ENCODE measurements at regions not wholly inside any gene's neighbourhood (a gene's known extent, or its start where the extent isn't known, plus 50 kb on each side); places are given as distances from the start of the nearest gene placed in this dataset.

DNA sequence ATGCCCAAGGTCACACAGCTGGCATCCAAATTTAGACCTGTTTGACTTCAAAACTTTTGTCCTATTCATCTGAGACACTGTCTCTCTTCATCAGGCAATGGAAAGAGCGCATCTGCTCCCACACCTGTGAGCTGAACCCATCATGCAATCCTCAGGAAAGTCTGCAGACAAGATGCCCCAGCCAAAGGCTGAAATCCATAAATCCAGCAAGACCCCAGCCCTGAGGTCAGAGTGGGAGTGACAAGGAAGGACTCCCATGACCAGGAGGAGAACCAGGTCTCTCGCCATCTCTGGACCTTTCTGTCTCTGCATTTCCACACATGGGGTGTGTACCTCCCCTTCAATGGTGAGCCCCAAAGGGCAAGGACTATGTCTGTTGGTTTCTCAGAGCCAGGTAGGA is 83.6 kb upstream of the HMGXB4 start:
- TF ChIP-seq ZFP91 (CRISPR knock-in tag; IDR thresholded peaks at IDR 0.05) (no peak), ESRRA (IDR thresholded peaks at IDR 0.05; ENCODE audit: borderline replicate concordance, low read depth) (no peak), ZBTB1 (CRISPR knock-in tag; IDR thresholded peaks at IDR 0.05; ENCODE audit: borderline replicate concordance, low read depth) (no peak), NBN (IDR thresholded peaks at IDR 0.05; ENCODE audit: low read depth) (no peak), BCL6 (CRISPR knock-in tag; IDR thresholded peaks at IDR 0.05) (no peak), ZNF668 (CRISPR knock-in tag; IDR thresholded peaks at IDR 0.05) (no peak), ATF3 (IDR thresholded peaks at IDR 0.05) (no peak), ATF3 (CRISPR knock-in tag; conservative IDR thresholded peaks at IDR 0.05) (no peak)
